SK-N-SH treated with all-trans-retinoic acid at 6 μM for 48 hours (cell line): ENCODE measurements at regions not wholly inside any gene's neighbourhood (a gene's known extent, or its start where the extent isn't known, plus 50 kb on each side); places are given as distances from the start of the nearest gene placed in this dataset.

Source experiments
- ARNTL ChIP-seq: fragments of 450-650 bp; formaldehyde crosslinking; IDR thresholded peaks from 2 replicates; pipeline ENCODE4 v1.5.0; 2020; ENCODE audit warnings: low read depth, mild to moderate bottlenecking, moderate library complexity, borderline replicate concordance
- OSR1 ChIP-seq: fragments of 250-450 bp; sonication (Bioruptor Pico); IDR thresholded peaks from 2 replicates; pipeline ENCODE4 v1.8.0; 2022; ENCODE audit warnings: moderate library complexity, mild to moderate bottlenecking, inconsistent platforms
- SNAI2 ChIP-seq: fragments of 250-450 bp; sonication (Bioruptor Pico); IDR thresholded peaks from 2 replicates; pipeline ENCODE4 v1.5.0; 2020; ENCODE audit warnings: mild to moderate bottlenecking, moderate library complexity
- ZNF70 ChIP-seq: fragments of 450-650 bp; formaldehyde crosslinking; IDR thresholded peaks from 2 replicates; pipeline ENCODE4 v1.5.0; 2020; ENCODE audit warnings: mild to moderate bottlenecking, moderate library complexity
- TF ChIP-seq, protein P1 (sequence below): fragments of 250-450 bp; sonication (Bioruptor Pico); IDR thresholded peaks from 2 replicates; pipeline ENCODE4 v1.5.1; 2020; ENCODE audit warnings: low read depth, mild to moderate bottlenecking, moderate library complexity
- TF ChIP-seq, protein P2 (sequence below): fragments of 250-450 bp; sonication (Bioruptor Pico); IDR thresholded peaks from 2 replicates; pipeline ENCODE4 v1.8.0; 2020; ENCODE audit warnings: mild to moderate bottlenecking, moderate library complexity, borderline replicate concordance
- TF ChIP-seq, protein P3 (sequence below): fragments of 250-450 bp; sonication (Bioruptor Pico); IDR thresholded peaks from 2 replicates; pipeline ENCODE4 v1.5.1; 2021; ENCODE audit warnings: mild to moderate bottlenecking, moderate library complexity

DNA sequence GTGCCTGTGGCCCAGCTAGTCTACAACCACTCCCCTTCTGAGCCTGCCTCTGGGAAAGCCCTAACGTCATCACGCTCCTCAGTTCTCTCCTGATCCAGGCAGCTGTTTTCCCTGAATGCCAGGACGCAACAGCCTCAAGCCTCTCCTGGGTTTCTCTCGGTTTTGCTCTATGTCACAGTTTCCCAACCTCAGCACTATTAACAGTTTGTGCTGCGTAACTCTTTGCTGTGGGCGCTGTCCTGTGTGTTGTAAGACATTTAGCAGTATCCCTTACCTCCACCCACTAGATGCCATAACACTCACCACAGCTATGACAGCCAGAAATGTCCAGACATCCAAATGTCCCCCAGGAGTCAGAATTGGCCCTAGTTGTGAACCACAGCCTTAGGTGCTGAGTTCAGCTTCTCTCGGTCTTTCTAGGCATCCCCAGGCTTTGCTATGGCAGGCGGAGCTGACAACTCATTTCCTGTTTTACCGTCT is 226.3 kb upstream of the NPVF start:
- TF ChIP-seq SNAI2 (CRISPR knock-in tag) (no peak), ARNTL (no peak), ZNF70 (CRISPR knock-in tag) (no peak), OSR1 (no peak)
- TF ChIP-seq, protein P1, sequence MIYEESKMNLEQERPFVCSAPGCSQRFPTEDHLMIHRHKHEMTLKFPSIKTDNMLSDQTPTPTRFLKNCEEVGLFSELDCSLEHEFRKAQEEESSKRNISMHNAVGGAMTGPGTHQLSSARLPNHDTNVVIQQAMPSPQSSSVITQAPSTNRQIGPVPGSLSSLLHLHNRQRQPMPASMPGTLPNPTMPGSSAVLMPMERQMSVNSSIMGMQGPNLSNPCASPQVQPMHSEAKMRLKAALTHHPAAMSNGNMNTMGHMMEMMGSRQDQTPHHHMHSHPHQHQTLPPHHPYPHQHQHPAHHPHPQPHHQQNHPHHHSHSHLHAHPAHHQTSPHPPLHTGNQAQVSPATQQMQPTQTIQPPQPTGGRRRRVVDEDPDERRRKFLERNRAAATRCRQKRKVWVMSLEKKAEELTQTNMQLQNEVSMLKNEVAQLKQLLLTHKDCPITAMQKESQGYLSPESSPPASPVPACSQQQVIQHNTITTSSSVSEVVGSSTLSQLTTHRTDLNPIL (CRISPR knock-in tag) = no peak
- TF ChIP-seq, protein P2, sequence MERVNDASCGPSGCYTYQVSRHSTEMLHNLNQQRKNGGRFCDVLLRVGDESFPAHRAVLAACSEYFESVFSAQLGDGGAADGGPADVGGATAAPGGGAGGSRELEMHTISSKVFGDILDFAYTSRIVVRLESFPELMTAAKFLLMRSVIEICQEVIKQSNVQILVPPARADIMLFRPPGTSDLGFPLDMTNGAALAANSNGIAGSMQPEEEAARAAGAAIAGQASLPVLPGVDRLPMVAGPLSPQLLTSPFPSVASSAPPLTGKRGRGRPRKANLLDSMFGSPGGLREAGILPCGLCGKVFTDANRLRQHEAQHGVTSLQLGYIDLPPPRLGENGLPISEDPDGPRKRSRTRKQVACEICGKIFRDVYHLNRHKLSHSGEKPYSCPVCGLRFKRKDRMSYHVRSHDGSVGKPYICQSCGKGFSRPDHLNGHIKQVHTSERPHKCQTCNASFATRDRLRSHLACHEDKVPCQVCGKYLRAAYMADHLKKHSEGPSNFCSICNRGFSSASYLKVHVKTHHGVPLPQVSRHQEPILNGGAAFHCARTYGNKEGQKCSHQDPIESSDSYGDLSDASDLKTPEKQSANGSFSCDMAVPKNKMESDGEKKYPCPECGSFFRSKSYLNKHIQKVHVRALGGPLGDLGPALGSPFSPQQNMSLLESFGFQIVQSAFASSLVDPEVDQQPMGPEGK (CRISPR knock-in tag) = no peak
- TF ChIP-seq, protein P3, sequence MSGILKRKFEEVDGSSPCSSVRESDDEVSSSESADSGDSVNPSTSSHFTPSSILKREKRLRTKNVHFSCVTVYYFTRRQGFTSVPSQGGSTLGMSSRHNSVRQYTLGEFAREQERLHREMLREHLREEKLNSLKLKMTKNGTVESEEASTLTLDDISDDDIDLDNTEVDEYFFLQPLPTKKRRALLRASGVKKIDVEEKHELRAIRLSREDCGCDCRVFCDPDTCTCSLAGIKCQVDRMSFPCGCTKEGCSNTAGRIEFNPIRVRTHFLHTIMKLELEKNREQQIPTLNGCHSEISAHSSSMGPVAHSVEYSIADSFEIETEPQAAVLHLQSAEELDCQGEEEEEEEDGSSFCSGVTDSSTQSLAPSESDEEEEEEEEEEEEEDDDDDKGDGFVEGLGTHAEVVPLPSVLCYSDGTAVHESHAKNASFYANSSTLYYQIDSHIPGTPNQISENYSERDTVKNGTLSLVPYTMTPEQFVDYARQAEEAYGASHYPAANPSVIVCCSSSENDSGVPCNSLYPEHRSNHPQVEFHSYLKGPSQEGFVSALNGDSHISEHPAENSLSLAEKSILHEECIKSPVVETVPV (CRISPR knock-in tag) = no peak
